MCF 10A (cell line): ENCODE measurements at regions not wholly inside any gene's neighbourhood (a gene's known extent, or its start where the extent isn't known, plus 50 kb on each side); places are given as distances from the start of the nearest gene placed in this dataset.
A peak's percentile ranks its signal among the peaks of the same experiment; 100 is the strongest.
"Not testable (repeated sequence)": the region's sequence is repeated elsewhere in the genome, so short reads cannot be mapped to it uniquely, and the experiment has no call there.

Experiments used
- BruUV-seq: library from RNA; stranded (reverse); fragments of 400-500 nt; replicated peaks from 2 replicates; lab custom pipeline; 2021; lab: Mats Ljungman, UMichigan
- CTCF ChIA-PET: fragments of 300-600 bp; sonication (Branson Sonifier 250); formaldehyde crosslinking; extraction: SDS; loops from one replicate; lab custom pipeline; 2021; ENCODE audit warnings: antibody characterized with exemption, inconsistent platforms; lab: Yijun Ruan, JAX
- POLR2A ChIA-PET: fragments of 300-600, 350-650 bp; sonication (Branson Sonifier 250); formaldehyde crosslinking; extraction: SDS; loops from one replicate; lab custom pipeline; 2020; ENCODE audit warnings: antibody characterized with exemption, inconsistent platforms; lab: Yijun Ruan, JAX
- DNase-seq: peaks from one replicate; pipeline ENCODE4 v3.0.0-alpha.2; 2018; ENCODE audit not compliant: unreplicated experiment
- H3K27ac Mint-ChIP-seq: one replicate; pipeline ENCODE4 v1.8.0; 2022; ENCODE audit warnings: mild to moderate bottlenecking, low read depth, mixed read lengths; ENCODE audit not compliant: unreplicated experiment
- H3K27me3 Mint-ChIP-seq: one replicate; pipeline ENCODE4 v1.8.0; 2022; ENCODE audit warnings: mixed read lengths; ENCODE audit not compliant: insufficient read depth, unreplicated experiment
- H3K36me3 Mint-ChIP-seq: one replicate; pipeline ENCODE4 v1.8.0; 2022; ENCODE audit warnings: mild to moderate bottlenecking, moderate library complexity, mixed read lengths; ENCODE audit not compliant: insufficient read depth, unreplicated experiment
- H3K4me1 Mint-ChIP-seq: one replicate; pipeline ENCODE4 v1.8.0; 2022; ENCODE audit warnings: mixed read lengths; ENCODE audit not compliant: insufficient read depth, unreplicated experiment
- H3K4me3 Mint-ChIP-seq: one replicate; pipeline ENCODE4 v1.8.0; 2022; ENCODE audit warnings: mild to moderate bottlenecking, moderate library complexity, mixed read lengths; ENCODE audit not compliant: unreplicated experiment
- H3K9me3 Mint-ChIP-seq: one replicate; pipeline ENCODE4 v1.8.0; 2022; ENCODE audit warnings: mixed read lengths; ENCODE audit not compliant: unreplicated experiment
- CTCF ChIP-seq: fragments of 200-600 bp; IDR thresholded peaks from one replicate; pipeline ENCODE4 v1.8.0; 2022; ENCODE audit warnings: antibody characterized with exemption, mild to moderate bottlenecking; ENCODE audit not compliant: unreplicated experiment
- intact Hi-C: fragments of 100-400 bp; cut with micrococcal nuclease; formaldehyde crosslinking; loops from 2 replicates; pipeline ENCODE4 v1.14.1; 2022

- Mint-ChIP-seq H3K27me3 (peaks cover 28% of the 10 kb centered on the region), H3K27ac (no peak overlapping the region), H3K4me1 (no peaks in the 10 kb centered on the region), H3K4me3 (no peak overlapping the region), H3K9me3 (no peaks in the 10 kb centered on the region), H3K36me3 (no peaks in the 10 kb centered on the region)
- ChIA-PET POLR2A (no interaction called here), CTCF (no interaction called here)
- no peak for TF ChIP-seq CTCF
- no TSS peak for BruUV-seq
- intact Hi-C loops = no loop called here
- peak; percentile 17 for DNase-seq
These were observed 52.9 kb upstream of the IMP4 start for GRCh38 chr2:130289780-130290179.

GRCh38 chr2:130288467-130289403, 54.0 kb upstream of the IMP4 start:
- Mint-ChIP-seq H3K27me3 (peaks cover 17% of the 10 kb centered on the region), H3K4me1 (no peaks in the 10 kb centered on the region), H3K4me3 (no peak overlapping the region), H3K36me3 (no peaks in the 10 kb centered on the region), H3K9me3 (no peaks in the 10 kb centered on the region), H3K27ac (no peak overlapping the region)
- no peak for TF ChIP-seq CTCF
- ChIA-PET POLR2A (no interaction called here), CTCF (no interaction called here)
- BruUV-seq = no TSS peak
- intact Hi-C loops = no loop called here
- no peak for DNase-seq

GRCh38 chr2:130287656-130288026, 55.1 kb upstream of the IMP4 start:
- ChIA-PET POLR2A (no interaction called here), CTCF (no interaction called here)
- TF ChIP-seq CTCF = no peak
- intact Hi-C loops = no loop called here
- BruUV-seq = no TSS peak
- Mint-ChIP-seq H3K27ac (no peak overlapping the region), H3K36me3 (no peaks in the 10 kb centered on the region), H3K9me3 (no peaks in the 10 kb centered on the region), H3K27me3 (peaks cover 6% of the 10 kb centered on the region), H3K4me3 (no peak overlapping the region), H3K4me1 (no peaks in the 10 kb centered on the region)
- no peak for DNase-seq

GRCh38 chr2:130286983-130287655, 55.6 kb upstream of the IMP4 start:
- CTCF ChIA-PET = no interaction called here

GRCh38 chr2:130283341-130283869, 59.3 kb upstream of the IMP4 start:
- DNase-seq, intact Hi-C loops, H3K27ac Mint-ChIP-seq, H3K4me1 Mint-ChIP-seq, POLR2A ChIA-PET, H3K4me3 Mint-ChIP-seq, H3K36me3 Mint-ChIP-seq, BruUV-seq, H3K27me3 Mint-ChIP-seq, H3K9me3 Mint-ChIP-seq: not testable (repeated sequence)
- CTCF ChIA-PET = interaction anchor here (0.6 kb wide), 1 partner anchor 49 kb away, joined by 3 read pairs; no protein-coding TSS in a partner anchor

More at GRCh38 chr2:130286983-130287655, 55.6 kb upstream of the IMP4 start:
- Mint-ChIP-seq H3K27me3 (peaks cover 1% of the 10 kb centered on the region), H3K27ac (no peak overlapping the region), H3K36me3 (no peaks in the 10 kb centered on the region), H3K4me3 (no peak overlapping the region), H3K4me1 (no peaks in the 10 kb centered on the region), H3K9me3 (no peaks in the 10 kb centered on the region)
- BruUV-seq = no TSS peak
- TF ChIP-seq CTCF = no peak
- DNase-seq = no peak
- intact Hi-C loops = no loop called here
- POLR2A ChIA-PET = no interaction called here

- POLR2A ChIA-PET = not testable (repeated sequence)
These were observed 63.1 kb upstream of the IMP4 start for GRCh38 chr2:130279551-130279950.

More at GRCh38 chr2:130279551-130279950, 63.1 kb upstream of the IMP4 start:
- H3K4me3 Mint-ChIP-seq, DNase-seq, H3K27ac Mint-ChIP-seq, CTCF ChIA-PET, H3K4me1 Mint-ChIP-seq, H3K36me3 Mint-ChIP-seq, BruUV-seq, H3K27me3 Mint-ChIP-seq, H3K9me3 Mint-ChIP-seq, intact Hi-C loops: not testable (repeated sequence)
